OCI-M1 (cell line): ENCODE measurements at regions not wholly inside any gene's neighbourhood (a gene's known extent, or its start where the extent isn't known, plus 50 kb on each side); places are given as distances from the start of the nearest gene placed in this dataset.

Experiments used
- DNase-seq: peaks from one replicate; lab custom pipeline; 2025; lab: John Stamatoyannopoulos, UW

DNA sequence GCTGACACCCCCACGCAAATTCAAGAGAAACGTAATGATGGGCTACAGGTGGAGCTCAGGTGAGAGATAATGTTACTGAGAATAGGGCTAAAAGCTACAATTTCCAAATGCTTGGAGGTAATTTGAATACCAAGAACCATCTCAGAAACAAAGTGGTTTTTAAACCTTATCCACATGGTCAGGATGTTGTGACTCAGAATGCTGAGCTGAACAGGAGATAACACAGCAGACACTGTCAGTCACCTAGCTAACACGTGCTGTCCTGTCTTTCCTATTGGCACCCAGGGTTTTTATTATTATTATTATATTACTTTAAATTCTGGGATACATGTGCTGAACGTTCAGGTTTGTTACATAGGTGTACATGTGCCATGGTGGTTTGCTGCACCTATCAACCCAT lies 233.0 kb upstream of the MAF start:
- DNase-seq = no peak

- DNase-seq = no peak
Measured at GRCh38 chr16:79826732-79827475, 226.4 kb upstream of the MAF start.

DNA sequence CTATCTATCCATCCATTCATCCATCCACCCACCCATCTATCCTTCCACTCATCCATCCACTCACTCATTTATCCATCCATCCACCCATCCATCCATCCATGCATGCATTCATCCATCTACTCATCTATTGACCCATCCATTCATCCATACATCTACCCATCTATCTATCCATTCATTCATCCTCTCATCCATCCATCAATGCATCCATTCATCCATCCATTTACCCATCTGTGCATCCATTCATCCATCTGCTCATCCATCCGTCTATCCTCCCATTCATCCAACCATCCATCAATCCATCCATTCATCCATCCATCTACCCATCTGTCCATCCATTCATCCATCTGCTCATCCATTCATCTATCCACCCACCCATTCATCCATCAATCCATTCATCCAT lies 224.5 kb upstream of the MAF start:
- DNase-seq = no peak

DNA sequence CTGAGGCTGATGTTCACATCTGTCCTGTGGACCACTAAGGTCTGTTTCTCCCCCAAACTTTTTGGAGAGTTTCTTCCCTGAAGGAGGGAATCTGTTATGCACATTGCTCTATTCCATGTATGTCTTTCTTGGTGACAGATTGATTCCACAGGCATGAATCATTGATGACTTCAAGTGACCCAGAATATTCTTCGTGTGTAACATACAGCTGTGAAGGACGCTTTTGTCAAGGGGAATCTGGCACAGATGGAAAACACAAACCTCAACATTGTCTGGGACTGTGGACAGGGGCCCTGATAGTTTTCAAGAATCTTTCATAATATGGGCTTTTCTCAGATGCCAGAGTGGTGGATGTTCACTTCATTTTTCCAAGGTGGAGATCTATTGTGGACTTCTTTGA lies 223.1 kb upstream of the MAF start:
- DNase-seq = no peak

- no peak for DNase-seq
Measured at GRCh38 chr16:79821911-79822310, 221.4 kb upstream of the MAF start.

DNA sequence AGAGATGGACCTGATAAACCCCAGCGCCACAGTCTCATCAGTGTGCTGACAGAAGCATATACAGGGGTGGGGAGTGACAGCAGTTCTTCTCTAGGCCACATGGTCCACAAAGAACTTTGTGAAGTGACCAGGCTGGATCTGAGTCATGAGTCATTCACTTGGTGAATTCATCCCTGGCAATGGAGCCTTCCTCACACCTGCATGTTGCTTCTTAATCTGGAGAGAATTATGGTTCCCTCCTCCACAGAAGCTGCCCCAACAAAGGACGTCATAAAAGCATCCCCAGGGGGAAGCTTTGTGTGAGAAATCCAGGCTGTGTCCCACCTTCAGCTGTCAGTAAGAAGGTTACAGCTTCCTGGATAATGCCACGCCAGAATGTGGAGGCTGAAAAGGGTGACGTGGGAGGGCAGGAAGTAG lies 215.6 kb upstream of the MAF start:
- DNase-seq = no peak

DNA sequence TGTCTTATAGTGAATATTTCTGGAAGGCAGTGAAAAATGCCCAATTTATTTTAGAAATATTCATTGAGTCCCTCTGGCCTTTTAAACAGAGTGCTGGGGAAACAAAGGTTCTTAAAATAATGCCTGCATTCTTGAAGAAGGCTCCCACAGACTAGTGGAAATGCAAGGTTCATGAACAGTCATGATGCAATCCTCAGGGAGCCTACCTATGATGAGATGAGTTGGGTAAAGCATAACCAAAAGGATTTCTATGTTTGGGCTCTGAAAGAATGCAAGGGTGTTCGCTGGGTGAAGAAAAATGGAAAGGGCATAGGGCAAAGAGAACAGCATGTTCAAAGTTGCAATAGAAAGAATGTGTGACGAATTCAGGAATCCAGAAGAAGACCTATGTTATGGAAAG lies 214.5 kb upstream of the MAF start:
- DNase-seq = no peak

DNA sequence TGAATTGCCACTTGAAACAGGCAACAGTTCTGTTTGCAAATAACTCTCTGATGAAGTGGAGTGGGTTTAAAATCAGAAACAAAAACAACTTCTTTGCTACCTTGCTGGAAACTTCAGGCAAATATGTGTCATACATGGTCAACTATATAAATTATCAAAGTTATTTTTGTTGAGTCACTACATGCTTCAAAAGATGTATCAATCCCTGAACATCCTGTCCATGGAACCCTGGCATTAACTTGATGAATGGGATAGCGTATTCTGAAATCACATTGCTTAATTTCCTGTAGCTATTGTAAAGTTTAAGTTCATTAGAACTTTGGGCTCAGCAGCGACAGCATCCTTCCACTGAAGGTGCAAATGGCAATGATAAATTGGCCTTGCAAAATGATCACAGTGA lies 213.6 kb upstream of the MAF start:
- DNase-seq = no peak

DNA sequence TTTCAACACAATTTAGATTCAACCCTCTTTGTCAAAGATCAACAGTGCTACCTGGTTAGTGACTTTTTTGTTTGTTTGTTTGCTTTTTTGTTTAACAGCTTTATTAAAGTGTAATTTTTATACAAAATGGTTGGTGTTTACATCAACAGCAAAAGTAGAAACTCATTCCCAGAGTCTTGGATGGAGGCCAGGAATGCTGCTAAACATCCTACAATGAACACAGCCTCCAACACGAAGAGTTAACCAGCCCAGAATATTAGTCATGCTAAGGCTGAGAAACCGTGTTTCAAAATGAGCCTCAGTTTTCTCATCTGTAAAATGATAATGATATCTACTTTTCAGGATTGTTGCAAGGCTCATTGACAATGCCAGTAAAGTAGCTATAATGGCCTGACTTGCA lies 211.0 kb upstream of the MAF start:
- no peak for DNase-seq

GRCh38 chr16:79810449-79811189 lies 210.1 kb upstream of the MAF start:
- no peak for DNase-seq

GRCh38 chr16:79809376-79809775 lies 208.8 kb upstream of the MAF start:
- DNase-seq = no peak

GRCh38 chr16:79808731-79809130 lies 208.2 kb upstream of the MAF start:
- DNase-seq = no peak

- DNase-seq = no peak
Measured at GRCh38 chr16:79806757-79807156, 206.2 kb upstream of the MAF start.

DNA sequence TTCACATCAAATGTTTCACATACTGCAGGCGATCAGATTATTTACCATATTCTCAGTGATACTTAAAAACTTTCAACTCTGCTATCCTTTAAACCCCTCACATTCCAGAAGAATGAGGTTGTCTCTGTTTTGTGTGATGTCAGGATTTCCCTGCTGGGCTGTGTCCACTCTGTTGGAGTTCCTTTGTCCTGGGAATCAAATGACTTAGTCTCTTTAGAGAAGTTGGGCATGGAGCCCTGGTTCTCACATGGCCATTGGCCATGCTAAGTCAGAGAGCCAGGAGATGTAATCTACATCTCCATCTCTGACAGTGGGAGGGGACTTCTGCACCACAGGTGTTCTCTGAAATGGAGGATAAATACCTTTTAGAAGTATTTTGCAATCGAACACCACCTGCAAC lies 205.1 kb upstream of the MAF start:
- DNase-seq = no peak

GRCh38 chr16:79801646-79802045 lies 201.1 kb upstream of the MAF start:
- no peak for DNase-seq

DNA sequence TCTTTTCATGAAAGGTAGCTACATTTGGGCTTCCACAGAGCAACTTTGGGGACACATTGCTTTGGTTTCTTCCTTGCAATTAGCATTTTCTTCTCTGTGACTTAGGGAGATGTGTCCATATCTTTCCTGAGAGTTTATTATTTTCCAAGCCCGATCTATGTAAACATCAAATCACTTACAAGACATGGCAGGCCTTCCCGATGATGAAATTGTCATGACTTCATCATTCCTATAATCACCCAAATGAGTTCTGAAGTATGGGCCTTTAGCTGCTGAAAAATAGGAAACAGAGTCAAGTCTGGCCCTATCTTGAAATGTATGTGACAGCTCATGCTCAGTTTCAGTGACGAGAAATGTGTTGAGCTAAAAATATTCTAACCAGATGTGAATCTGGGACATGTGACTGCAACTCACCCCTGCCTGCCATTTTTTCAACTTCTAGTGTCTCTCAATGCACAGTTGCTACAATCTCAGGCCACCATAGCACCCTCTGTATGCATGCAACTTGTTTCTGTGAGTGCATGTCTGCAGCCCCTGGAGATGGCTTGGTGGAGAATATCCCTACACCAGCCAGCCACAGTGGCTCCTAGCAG lies 199.6 kb upstream of the MAF start:
- DNase-seq = no peak

DNA sequence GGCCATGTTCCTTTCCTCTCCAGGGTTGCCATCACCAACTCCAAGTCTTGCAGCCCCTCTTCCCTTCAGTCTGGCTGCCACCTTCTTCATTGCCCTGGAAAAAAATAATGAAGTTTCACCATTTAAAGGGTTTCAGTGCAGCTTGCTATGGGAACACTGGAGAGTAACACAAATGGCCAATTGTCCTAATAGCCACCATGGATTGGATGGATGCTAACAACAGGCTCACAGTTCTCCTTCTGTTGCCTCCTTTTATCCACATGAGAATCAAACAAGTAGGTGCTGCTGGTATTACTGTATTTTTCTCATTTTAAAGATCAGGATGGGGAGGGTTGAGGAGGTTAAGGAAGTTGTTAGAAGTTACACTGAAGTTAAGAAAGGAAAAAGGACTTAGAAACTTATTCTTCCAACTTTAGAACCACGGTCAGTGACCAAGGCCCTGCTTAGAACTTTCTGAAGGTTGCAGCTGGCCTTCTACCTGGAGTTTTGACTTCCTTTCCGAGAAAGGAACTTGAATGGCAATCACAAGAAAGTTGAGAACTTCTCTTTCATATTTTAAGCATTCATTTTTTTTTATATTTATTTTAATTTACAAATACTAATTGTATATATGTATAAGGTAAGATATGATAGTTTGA lies 198.0 kb upstream of the MAF start:
- DNase-seq = no peak

DNA sequence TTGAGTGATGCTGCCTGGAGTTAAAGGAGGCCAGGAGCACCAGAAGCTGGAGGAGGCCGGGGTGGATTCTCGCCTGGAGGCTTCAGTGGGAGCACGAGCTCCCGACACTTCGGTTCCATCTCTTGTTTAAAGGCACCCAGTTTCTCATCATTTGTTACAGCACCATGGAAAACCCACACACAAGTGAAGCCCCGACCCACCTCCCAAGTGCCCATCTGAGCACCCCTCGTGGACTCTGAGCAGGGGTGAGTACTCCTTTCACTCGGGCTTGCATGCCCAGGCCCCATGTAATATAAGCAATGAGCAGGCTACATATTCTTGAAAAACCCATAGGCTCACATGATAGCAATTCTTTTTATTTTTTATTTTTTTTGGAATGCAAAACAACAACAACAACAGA lies 196.9 kb upstream of the MAF start:
- DNase-seq = no peak

GRCh38 chr16:79795556-79795955 lies 195.0 kb upstream of the MAF start:
- no peak for DNase-seq

DNA sequence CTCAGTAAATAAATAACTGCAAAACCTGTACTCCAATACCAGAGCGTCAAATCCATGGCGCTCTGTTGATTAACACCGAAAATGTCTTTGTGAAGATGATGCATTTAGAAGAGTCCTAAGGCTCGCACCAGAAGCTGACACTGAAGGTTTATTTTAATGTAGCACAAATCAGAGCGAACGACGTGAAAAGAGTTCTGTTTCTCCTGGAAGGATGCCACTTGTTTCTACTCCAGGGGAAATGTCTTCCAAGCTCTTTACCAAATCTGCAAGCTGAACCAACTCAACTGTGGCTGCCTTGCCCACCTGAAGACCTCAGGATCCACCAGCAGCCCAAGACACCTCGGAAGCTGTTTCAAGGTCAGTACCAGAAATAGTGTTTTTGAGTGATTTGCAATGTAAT lies 194.4 kb upstream of the MAF start:
- no peak for DNase-seq

DNA sequence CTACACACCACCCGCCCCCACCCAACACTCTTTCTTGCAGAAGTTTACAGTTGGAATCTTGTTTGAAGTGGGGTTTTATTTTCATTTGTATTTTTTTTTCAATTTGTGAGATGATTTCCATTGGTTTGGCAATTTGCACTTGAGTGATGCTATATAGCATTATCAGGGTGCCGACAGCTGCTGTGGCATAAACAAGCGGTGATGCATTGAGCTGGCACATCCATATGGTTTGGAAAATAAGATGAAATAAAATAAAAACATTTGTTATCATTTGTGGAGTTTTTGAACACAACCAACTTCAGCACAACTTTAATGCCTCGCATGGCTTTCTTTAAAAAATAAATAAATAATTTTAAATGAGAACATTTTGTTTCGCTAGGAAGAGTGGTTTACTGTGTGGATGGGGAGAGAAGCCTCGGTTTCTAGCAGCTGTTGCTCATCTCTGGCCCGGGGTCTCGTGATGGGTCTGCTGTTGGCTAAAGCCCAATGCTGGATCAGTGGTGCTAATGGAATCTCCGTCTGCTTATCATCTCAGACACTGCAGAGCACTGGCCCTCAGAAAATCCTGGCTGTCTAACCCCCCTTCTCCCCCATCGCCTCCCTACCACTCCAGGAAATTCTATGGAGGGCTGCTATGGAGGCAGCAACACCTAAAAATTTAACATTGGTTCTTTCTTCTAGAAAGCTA lies 192.3 kb upstream of the MAF start:
- DNase-seq = no peak

DNA sequence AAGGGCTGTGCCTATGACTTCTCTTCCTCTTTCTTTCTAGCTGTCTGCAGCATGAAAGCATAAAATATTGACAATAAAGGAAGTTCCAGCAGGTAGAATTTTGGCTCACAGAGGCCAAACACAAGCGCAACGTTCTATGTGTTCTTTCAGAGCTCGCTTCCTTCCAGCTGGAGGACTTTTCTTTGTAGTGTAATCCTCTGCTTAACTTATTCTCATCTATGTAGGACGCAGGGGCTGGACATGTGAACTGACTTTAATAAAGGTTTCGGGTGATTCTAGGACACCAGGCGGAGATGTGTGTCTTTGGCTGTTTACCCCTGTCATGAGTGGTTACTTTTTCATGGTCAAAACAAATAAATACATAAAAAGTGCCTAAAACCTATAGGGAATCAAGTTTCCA lies 191.5 kb upstream of the MAF start:
- no peak for DNase-seq
